H1 (cell line): ENCODE measurements at regions not wholly inside any gene's neighbourhood (a gene's known extent, or its start where the extent isn't known, plus 50 kb on each side); places are given as distances from the start of the nearest gene placed in this dataset.

Experiments
- CTCF ChIA-PET: fragments of 300-600 bp; sonication (Branson Sonifier 250); formaldehyde crosslinking; loops from one replicate; lab custom pipeline; 2021; ENCODE audit not compliant: partially characterized antibody; lab: Charles Lee
- POLR2A ChIA-PET: fragments of 300-600 bp; sonication (Branson Sonifier 250); formaldehyde crosslinking; loops from one replicate; lab custom pipeline; 2021; ENCODE audit warnings: inconsistent platforms; ENCODE audit not compliant: partially characterized antibody; lab: Charles Lee
- DNase-seq, 2 experiments: peaks; one replicate each; pipeline versions ENCODE4 v3.0.0 to v3.0.0-alpha.2; 2010 to 2022; ENCODE audit warnings: low spot score in 2 of 2, low read depth in 1 of 2, mixed read lengths in 1 of 2
- FAIRE-seq: peaks from 2 replicates; lab custom pipeline; 2011; peaks lifted over from hg19 to GRCh38; lab: Jason Lieb, UNC
- H2AFZ ChIP-seq: 2 replicates; pipeline ENCODE4 v1.8.1; 2012; ENCODE audit warnings: low read length, inconsistent platforms
- H2AK5ac ChIP-seq: 2 replicates; pipeline ENCODE4 v1.6.1; 2013; ENCODE audit warnings: low read depth, low read length
- H2BK120ac ChIP-seq: replicated peaks from 2 replicates; pipeline ENCODE3; 2013; ENCODE audit warnings: low read depth, low read length, inconsistent platforms
- H2BK12ac ChIP-seq: 2 replicates; pipeline ENCODE4 v1.6.1; 2013; ENCODE audit warnings: low read depth, low read length
- H2BK15ac ChIP-seq: 2 replicates; pipeline ENCODE4 v1.6.1; 2013; ENCODE audit warnings: low read length
- H2BK20ac ChIP-seq: 2 replicates; pipeline ENCODE4 v1.6.1; 2013; ENCODE audit warnings: low read length
- H2BK5ac ChIP-seq: 2 replicates; pipeline ENCODE4 v1.6.1; 2013; ENCODE audit warnings: low read depth, low read length
- H3K14ac ChIP-seq: 2 replicates; pipeline ENCODE4 v1.6.1; 2013; ENCODE audit warnings: inconsistent platforms; ENCODE audit not compliant: insufficient read length
- H3K18ac ChIP-seq: 2 replicates; pipeline ENCODE4 v1.6.1; 2013; ENCODE audit warnings: low read length; ENCODE audit errors: extremely low read depth
- H3K23ac ChIP-seq: 2 replicates; pipeline ENCODE4 v1.6.1; 2013; ENCODE audit warnings: inconsistent platforms; ENCODE audit not compliant: insufficient read length
- H3K23me2 ChIP-seq: 2 replicates; pipeline ENCODE4 v1.6.1; 2013; ENCODE audit warnings: low read depth, low read length
- H3K27ac ChIP-seq: 2 replicates; pipeline ENCODE4 v1.6.1; 2011; ENCODE audit warnings: low read depth, low read length, inconsistent platforms
- H3K27me3 ChIP-seq, 4 experiments: replicated peaks in 1 of 4; 1 replicate in 1 of 4; 2 replicates in 3 of 4; pipeline versions ENCODE4 v1.6.1 to v1.8.1; 2011 to 2013; ENCODE audit warnings: low read length in 3 of 4, mild to moderate bottlenecking in 3 of 4, inconsistent platforms in 2 of 4, mixed read lengths in 2 of 4, moderate library complexity in 1 of 4; ENCODE audit not compliant: control insufficient read depth in 3 of 4, insufficient read depth in 3 of 4; ENCODE audit errors: extremely low read depth in 1 of 4
- H3K36me3 ChIP-seq, 4 experiments: 2 replicates each; pipeline versions ENCODE4 v1.6.1 to v1.8.1; 2011 to 2013; ENCODE audit warnings: mild to moderate bottlenecking in 4 of 4, low read length in 3 of 4, moderate library complexity in 2 of 4, control low read depth in 1 of 4, inconsistent platforms in 1 of 4; ENCODE audit not compliant: insufficient read depth in 4 of 4, control insufficient read depth in 2 of 4
- H3K4ac ChIP-seq: replicated peaks from 2 replicates; pipeline ENCODE3; 2013; ENCODE audit warnings: low read length, low read depth, mixed read lengths, inconsistent platforms; ENCODE audit not compliant: insufficient read length
- H3K4me1 ChIP-seq, 4 experiments: replicated peaks in 1 of 4; 1 replicate in 1 of 4; 2 replicates in 3 of 4; pipeline versions ENCODE4 v1.6.1 to v1.8.1; 2011 to 2013; ENCODE audit warnings: low read length in 3 of 4, inconsistent platforms in 2 of 4, mixed read lengths in 1 of 4; ENCODE audit not compliant: insufficient read depth in 4 of 4, control insufficient read depth in 3 of 4
- H3K4me2 ChIP-seq, 2 experiments: 2 replicates each; pipeline versions ENCODE4 v1.6.1 to v1.8.1; 2011 to 2013; ENCODE audit warnings: low read depth in 2 of 2, low read length in 2 of 2, control low read depth in 1 of 2, inconsistent platforms in 1 of 2, mild to moderate bottlenecking in 1 of 2; ENCODE audit not compliant: insufficient read depth in 1 of 2
- H3K4me3 ChIP-seq, 4 experiments: fragments of 200-600, 300-600 bp in 1 of 4; sonication (generic), shearing (Covaris generic), sonication (Bioruptor Twin) in 1 of 4; 2 replicates each; pipeline versions ENCODE4 v1.5.1 to v1.8.1; 2011 to 2016; ENCODE audit warnings: low read length in 4 of 4, low read depth in 3 of 4, control low read depth in 2 of 4, inconsistent platforms in 2 of 4, mild to moderate bottlenecking in 2 of 4, mixed read lengths in 1 of 4, moderate library complexity in 1 of 4; ENCODE audit not compliant: insufficient read depth in 2 of 4; ENCODE audit errors: extremely low read depth in 1 of 4
- H3K56ac ChIP-seq: replicated peaks from 2 replicates; pipeline ENCODE3; 2013; ENCODE audit warnings: low read depth, mild to moderate bottlenecking, mixed read lengths, low read length, inconsistent platforms; ENCODE audit not compliant: insufficient read length
- H3K79me1 ChIP-seq: 2 replicates; pipeline ENCODE4 v1.6.1; 2013; ENCODE audit warnings: low read depth, low read length, control low read depth
- H3K79me2 ChIP-seq, 2 experiments: 2 replicates each; pipeline versions ENCODE4 v1.6.1 to v1.8.1; 2012 to 2013; ENCODE audit warnings: low read length in 2 of 2, mild to moderate bottlenecking in 2 of 2, inconsistent platforms in 1 of 2; ENCODE audit not compliant: insufficient read depth in 2 of 2, control insufficient read depth in 1 of 2
- H3K9ac ChIP-seq, 4 experiments: replicated peaks in 1 of 4; 1 replicate in 1 of 4; 2 replicates in 3 of 4; pipeline versions ENCODE4 v1.6.1 to v1.8.1; 2011 to 2013; ENCODE audit warnings: low read depth in 3 of 4, low read length in 3 of 4, control low read depth in 2 of 4, mild to moderate bottlenecking in 2 of 4, moderate library complexity in 2 of 4, inconsistent platforms in 1 of 4; ENCODE audit errors: extremely low read depth in 1 of 4
- H3K9me3 ChIP-seq, 2 experiments: 2 replicates each; pipeline versions ENCODE4 v1.6.1 to v1.8.1; 2012 to 2013; ENCODE audit warnings: mild to moderate bottlenecking in 2 of 2, moderate library complexity in 2 of 2, control low read depth in 1 of 2, inconsistent platforms in 1 of 2, low read depth in 1 of 2, low read length in 1 of 2, mixed read lengths in 1 of 2; ENCODE audit not compliant: insufficient read depth in 2 of 2
- H4K20me1 ChIP-seq, 2 experiments: replicated peaks in 1 of 2; 2 replicates each; pipeline versions ENCODE3 to v1.8.1; 2011 to 2013; ENCODE audit warnings: inconsistent platforms in 2 of 2, low read length in 2 of 2, mild to moderate bottlenecking in 1 of 2; ENCODE audit not compliant: insufficient read depth in 2 of 2, control insufficient read depth in 1 of 2
- H4K5ac ChIP-seq: 2 replicates; pipeline ENCODE4 v1.6.1; 2013; ENCODE audit warnings: low read length, low read depth, mixed read lengths, inconsistent platforms; ENCODE audit not compliant: insufficient read length
- H4K8ac ChIP-seq: 2 replicates; pipeline ENCODE4 v1.8.0; 2013; ENCODE audit warnings: mild to moderate bottlenecking, moderate library complexity, low read length, inconsistent platforms; ENCODE audit not compliant: insufficient read depth; ENCODE audit errors: extremely low read depth
- H4K91ac ChIP-seq: replicated peaks from 2 replicates; pipeline ENCODE3; 2013; ENCODE audit warnings: low read length, mixed read lengths, inconsistent platforms; ENCODE audit not compliant: insufficient read length
- BCL11A ChIP-seq, 2 experiments: IDR thresholded peaks; one replicate each; pipeline ENCODE4 v1.6.1; 2011; ENCODE audit warnings: low read depth in 2 of 2, low read length in 2 of 2, mild to moderate bottlenecking in 2 of 2
- GABPA ChIP-seq: IDR thresholded peaks from 2 replicates; pipeline ENCODE4 v1.6.1; 2011; ENCODE audit warnings: mild to moderate bottlenecking, low read length, moderate library complexity, borderline replicate concordance; ENCODE audit not compliant: insufficient read depth
- KDM1A ChIP-seq: fragments of 200-600, 300-600 bp; sonication (generic); IDR thresholded peaks from 2 replicates; pipeline ENCODE4 v1.7.1; 2016; ENCODE audit warnings: mild to moderate bottlenecking, low read length, borderline replicate concordance
- KDM4A ChIP-seq: IDR thresholded peaks from one replicate; pipeline ENCODE4 v1.7.1; 2012; ENCODE audit warnings: low read depth, mild to moderate bottlenecking, moderate library complexity, low read length, inconsistent platforms; ENCODE audit not compliant: severe bottlenecking
- RAD21 ChIP-seq, 2 experiments: IDR thresholded peaks in 1 of 2; conservative IDR thresholded peaks in 1 of 2; 2 replicates each; pipeline ENCODE4 v1.6.1; 2011; ENCODE audit warnings: low read depth in 2 of 2, low read length in 2 of 2, improper control_type of control experiment in 1 of 2, inconsistent platforms in 1 of 2, mild to moderate bottlenecking in 1 of 2, moderate library complexity in 1 of 2
- RNF2 ChIP-seq: fragments of 200-900, 300-1000 bp; sonication (generic); IDR thresholded peaks from 2 replicates; pipeline ENCODE4 v1.7.1; 2016; ENCODE audit warnings: borderline replicate concordance, low read depth, mild to moderate bottlenecking, antibody characterized with exemption, low read length; ENCODE audit not compliant: poor library complexity, severe bottlenecking; ENCODE audit errors: missing control alignments
- RXRA ChIP-seq: IDR thresholded peaks from 2 replicates; pipeline ENCODE4 v1.6.1; 2011; ENCODE audit warnings: low read depth, mild to moderate bottlenecking, low read length, moderate library complexity; ENCODE audit not compliant: insufficient read depth
- SP2 ChIP-seq: IDR thresholded peaks from 2 replicates; pipeline ENCODE4 v1.6.1; 2012; ENCODE audit warnings: mild to moderate bottlenecking, low read length, inconsistent platforms
- SP4 ChIP-seq: IDR thresholded peaks from 2 replicates; pipeline ENCODE4 v1.6.1; 2012; ENCODE audit warnings: low read length, inconsistent platforms
- SUZ12 ChIP-seq: fragments of 200-600 bp; sonication (generic); IDR thresholded peaks from 2 replicates; pipeline ENCODE4 v1.6.1; 2012; ENCODE audit warnings: mild to moderate bottlenecking, inconsistent platforms, low read length, moderate library complexity, mixed read lengths
- TBP ChIP-seq: IDR thresholded peaks from 2 replicates; pipeline ENCODE4 v1.6.1; 2011; ENCODE audit warnings: low read depth, low read length, improper control_type of control experiment
- TEAD4 ChIP-seq: IDR thresholded peaks from 2 replicates; pipeline ENCODE4 v1.6.1; 2012; ENCODE audit warnings: low read depth, low read length, inconsistent platforms, mixed read lengths
- USF2 ChIP-seq: IDR thresholded peaks from 2 replicates; pipeline ENCODE4 v1.6.1; 2011; ENCODE audit warnings: low read length, improper control_type of control experiment
- WGBS, 2 experiments: shearing (Covaris generic) in 1 of 2; methylation state at CpG; one replicate each; pipeline versions ENCODE4 v1.1.6 to v1.1.7; 2013 to 2015; ENCODE audit warnings: low lambda C conversion rate in 2 of 2, mixed read lengths in 2 of 2, inconsistent platforms in 1 of 2, low coverage in 1 of 2, missing lambda C conversion rate in 1 of 2; ENCODE audit not compliant: insufficient replicate concordance in 2 of 2, insufficient coverage in 1 of 2, insufficient read length in 1 of 2; ENCODE audit errors: extremely low coverage in 1 of 2, missing lambda C conversion rate in 1 of 2; 5-methylcytosine and 5-hydroxymethylcytosine counted together

DNA sequence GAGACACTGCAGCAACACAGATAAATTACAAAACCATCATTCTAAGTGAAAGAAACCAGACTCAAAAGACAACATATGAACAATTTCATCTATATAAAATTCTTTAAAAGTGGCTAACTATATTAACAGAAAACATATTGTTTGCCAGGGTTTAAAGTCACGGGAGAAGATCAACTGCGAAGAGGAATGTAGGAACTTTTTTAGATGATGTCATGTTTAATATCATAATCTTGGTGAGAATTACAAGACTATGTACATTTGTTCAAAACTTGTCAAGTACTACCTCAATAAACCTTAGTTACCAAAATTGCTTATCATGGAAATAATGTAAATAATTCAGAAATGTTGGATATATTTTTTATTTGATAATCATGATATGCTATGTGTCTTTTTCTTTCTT lies 395.1 kb upstream of the PLSCR5 start:
- Histone ChIP-seq H3K36me3 (no peaks in the 10 kb centered on the region), H3K23ac (no peak overlapping the region), H4K5ac (no peak overlapping the region), H2BK20ac (no peak overlapping the region), H3K18ac (no peak overlapping the region), H2BK12ac (no peak overlapping the region), H3K79me2 (no peaks in the 10 kb centered on the region), H2BK5ac (no peak overlapping the region), H4K8ac (no peak overlapping the region), H3K23me2 (no peaks in the 10 kb centered on the region), H3K4me2 (no peak overlapping the region), H2AK5ac (no peak overlapping the region), H4K91ac (no peak overlapping the region), H3K4ac (no peak overlapping the region), H3K56ac (no peak overlapping the region), H3K27ac (no peak overlapping the region), H2BK120ac (no peak overlapping the region), H3K9ac (no peak overlapping the region), H3K9me3 (no peaks in the 10 kb centered on the region), H3K4me3 (no peak overlapping the region), H2AFZ (no peak overlapping the region), H3K14ac (no peak overlapping the region), H3K4me1 (no peaks in the 10 kb centered on the region), H3K79me1 (no peaks in the 10 kb centered on the region), H4K20me1 (no peaks in the 10 kb centered on the region), H3K27me3 (no peaks in the 10 kb centered on the region), H2BK15ac (no peak overlapping the region)
- DNase-seq (no peak), FAIRE-seq (no peak)
- 88% methylated on average over 2 of the region's 2 CpGs; no CpG with 5 or more reads in 1 of the 2 experiments for WGBS, 2 experiments
- ChIA-PET POLR2A (no interaction called here), CTCF (no interaction called here)
- no peak for TF ChIP-seq BCL11A (IDR thresholded peaks at IDR 0.05; ENCODE audit: low read depth in 2 of 2, low read length in 2 of 2)
- TF ChIP-seq USF2 = no peak
- no peak for TF ChIP-seq SUZ12
- no peak for TF ChIP-seq RNF2
- no peak for TF ChIP-seq TEAD4
- no peak for TF ChIP-seq KDM1A
- TF ChIP-seq SP4 = no peak
- TF ChIP-seq RXRA = no peak
- TF ChIP-seq KDM4A = no peak
- no peak for TF ChIP-seq SP2
- TF ChIP-seq TBP = no peak
- TF ChIP-seq GABPA = no peak
- no peak for TF ChIP-seq RAD21 (IDR thresholded peaks at IDR 0.05 in 1 of 2, conservative IDR thresholded peaks at IDR 0.05 in 1 of 2; ENCODE audit: low read depth in 2 of 2, low read length in 2 of 2)
